ENCODE measurements at regions not wholly inside any gene's neighbourhood (a gene's known extent, or its start where the extent isn't known, plus 50 kb on each side); places are given as distances from the start of the nearest gene placed in this dataset.

DNA sequence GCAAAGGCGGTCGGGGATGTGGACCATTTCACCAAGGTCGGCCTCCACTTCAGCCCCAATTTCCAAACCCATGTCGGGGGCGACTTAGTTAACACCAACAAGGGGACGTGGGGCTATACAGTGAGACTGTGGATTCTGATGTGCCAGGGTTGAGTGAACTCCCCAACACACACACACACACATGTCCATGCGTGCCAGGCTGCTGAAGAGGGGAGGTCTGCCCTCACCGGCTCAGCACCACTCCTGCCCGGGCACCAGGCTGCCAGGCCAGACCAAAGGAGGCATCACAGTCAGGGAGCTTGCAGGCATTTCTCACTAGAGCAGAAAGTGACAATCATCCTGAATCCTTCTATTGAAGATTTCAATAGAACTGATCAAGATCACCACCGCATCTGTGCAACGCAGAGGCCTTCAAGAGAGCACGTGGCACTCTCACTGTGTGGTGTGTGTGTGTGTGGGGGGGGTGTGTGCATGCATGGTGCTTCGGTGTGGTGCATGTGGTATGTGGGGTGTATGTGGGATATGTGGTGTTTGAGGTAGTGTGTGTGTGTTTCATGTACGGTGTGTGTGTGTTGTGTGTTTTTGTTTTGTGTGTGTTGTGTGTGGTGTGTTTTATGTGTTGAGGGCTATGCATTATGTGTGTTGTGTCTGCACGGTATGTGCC, 403.5 kb upstream of the RNF32 start:
- ATAC-seq (no peak), DNase-seq (no peak)
- Histone ChIP-seq H3K9me3 (ENCODE audit: control insufficient read depth, low read length) (no peaks in the 10 kb centered on the region), H3K4me1 (ENCODE audit: control insufficient read depth, insufficient read depth, low read length) (no peaks in the 10 kb centered on the region), H3K27me3 (ENCODE audit: control insufficient read depth, insufficient read depth) (no peaks in the 10 kb centered on the region), H3K4me3 (ENCODE audit: low read length) (no peak overlapping the region), H3K27ac (ENCODE audit: low read length) (no peak overlapping the region)
- 90% methylated on average over 15 of the region's 15 CpGs for WGBS
- intact Hi-C loops (cut with DNase I), result no loop called here

GRCh38 chr7:156236181-156236889, 404.2 kb upstream of the RNF32 start:
- no peaks in the 10 kb centered on the region for H3K4me1 ChIP-seq (ENCODE audit: control insufficient read depth, insufficient read depth, low read length)
- DNase-seq (no peak), ATAC-seq (no peak)
- H3K9me3 ChIP-seq (ENCODE audit: control insufficient read depth, low read length), result no peaks in the 10 kb centered on the region
- 77% methylated on average over 23 of the region's 23 CpGs for WGBS
- no peak overlapping the region for H3K4me3 ChIP-seq (ENCODE audit: low read length)
- H3K27me3 ChIP-seq (ENCODE audit: control insufficient read depth, insufficient read depth), result no peaks in the 10 kb centered on the region
- intact Hi-C loops (cut with DNase I), result no loop called here
- no peak overlapping the region for H3K27ac ChIP-seq (ENCODE audit: low read length)

DNA sequence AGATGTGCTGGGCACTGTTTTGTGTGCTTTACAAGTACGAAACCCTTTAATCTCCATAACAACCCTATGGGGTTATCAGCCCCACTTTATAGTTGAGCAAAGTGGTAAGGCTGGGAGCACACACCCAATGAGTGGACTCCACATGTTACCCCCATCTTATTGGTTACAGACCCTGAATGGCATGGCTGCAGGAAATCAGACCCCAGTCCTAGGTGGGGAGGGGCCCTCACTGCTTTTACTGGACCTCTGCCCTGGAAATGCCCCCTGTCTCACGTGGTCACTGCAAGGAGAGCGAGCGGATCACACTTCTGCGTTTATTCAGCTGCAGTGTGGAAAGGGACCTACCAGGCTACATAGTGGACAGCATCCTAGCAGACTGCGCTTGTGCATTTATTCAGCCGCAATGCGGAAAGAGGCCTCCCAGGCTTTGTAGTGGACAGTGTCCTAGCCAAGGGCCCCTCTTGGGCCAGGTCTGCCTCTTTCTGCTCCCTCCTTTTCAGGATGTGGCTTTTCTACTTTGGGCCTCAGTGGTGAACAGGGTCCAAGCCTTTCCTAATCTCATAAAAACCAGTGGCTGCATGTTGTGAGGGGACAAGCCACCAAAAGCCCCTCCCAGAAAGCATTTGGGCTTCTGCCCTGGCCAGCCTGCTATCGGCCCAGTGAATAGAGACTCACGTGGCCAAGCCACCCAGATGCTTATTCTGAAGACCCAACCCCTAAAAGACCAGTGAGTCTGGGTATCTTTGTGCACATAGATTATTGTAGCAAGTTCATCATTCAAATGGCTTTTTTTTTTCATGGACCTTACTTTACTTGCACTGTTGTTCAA, 405.7 kb upstream of the RNF32 start:
- Histone ChIP-seq H3K27me3 (ENCODE audit: control insufficient read depth, insufficient read depth) (no peaks in the 10 kb centered on the region), H3K9me3 (ENCODE audit: control insufficient read depth, low read length) (no peaks in the 10 kb centered on the region), H3K27ac (ENCODE audit: low read length) (no peak overlapping the region), H3K4me1 (ENCODE audit: control insufficient read depth, insufficient read depth, low read length) (no peaks in the 10 kb centered on the region), H3K4me3 (ENCODE audit: low read length) (no peak overlapping the region)
- DNase-seq (no peak), ATAC-seq (no peak)
- intact Hi-C loops (cut with DNase I), result no loop called here
- 80% methylated on average over 10 of the region's 10 CpGs for WGBS

DNA sequence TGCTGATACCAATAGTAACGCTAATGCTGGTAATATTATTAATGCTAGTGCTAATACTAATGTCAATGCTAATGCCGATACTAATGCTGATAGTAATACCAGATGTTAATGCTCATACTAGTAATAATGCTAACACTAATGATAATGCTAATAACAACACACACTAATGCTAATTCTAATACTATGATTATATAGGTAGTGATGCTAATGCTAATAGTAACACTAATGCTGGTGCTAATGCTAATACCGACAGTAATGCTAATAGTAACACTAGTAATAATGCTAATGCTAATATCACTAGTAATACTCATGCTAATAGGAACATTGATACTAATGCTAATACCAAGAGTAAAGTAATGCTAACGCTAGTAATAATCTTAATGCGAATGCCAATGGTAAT, 406.4 kb upstream of the RNF32 start:
- intact Hi-C loops (cut with DNase I), result no loop called here
- no peak for DNase-seq

DNA sequence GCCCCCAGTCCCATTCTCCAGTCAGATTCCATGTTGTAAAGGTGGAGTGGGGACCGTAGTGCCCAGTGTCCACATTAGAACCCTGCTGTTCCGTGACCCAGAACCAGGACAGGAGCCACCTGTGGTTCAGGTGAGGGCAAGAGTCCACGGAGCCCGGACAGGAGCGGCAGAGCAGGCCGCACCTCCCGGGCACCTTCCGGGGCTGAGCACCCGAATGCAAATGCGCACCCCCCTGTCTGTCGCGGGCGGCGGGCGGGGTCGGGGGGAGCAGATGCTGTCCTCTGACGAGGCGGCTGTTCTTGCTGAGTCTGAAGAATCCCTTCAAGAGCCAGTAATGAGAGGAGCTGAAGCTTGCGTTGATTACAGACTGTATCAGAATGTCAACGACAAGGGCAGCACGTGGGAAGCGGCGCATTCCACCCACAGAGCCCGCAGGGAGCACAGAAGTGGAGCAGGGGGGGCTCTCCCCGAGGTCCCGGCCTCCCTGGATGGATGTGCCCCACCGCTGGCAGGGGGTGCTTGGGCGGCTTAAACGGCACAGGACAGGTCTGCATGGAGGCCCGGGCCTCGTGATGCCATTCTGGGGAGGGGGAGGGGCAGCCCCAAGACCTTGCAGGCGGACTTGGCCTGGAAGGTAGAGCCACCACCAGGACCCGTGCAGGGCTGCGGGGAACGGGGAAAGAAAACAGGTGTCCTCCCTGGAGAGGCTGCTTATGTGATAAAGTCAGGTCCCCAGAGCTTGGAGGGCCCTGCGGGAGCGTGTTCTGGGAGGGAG, 407.5 kb upstream of the RNF32 start:
- DNase-seq, result no peak
- no peak overlapping the region for H3K4me3 ChIP-seq (ENCODE audit: low read length)
- H3K4me1 ChIP-seq (ENCODE audit: control insufficient read depth, insufficient read depth, low read length), result no peaks in the 10 kb centered on the region
- H3K27ac ChIP-seq (ENCODE audit: low read length), result no peak overlapping the region
- ATAC-seq, result no peak
- no peaks in the 10 kb centered on the region for H3K9me3 ChIP-seq (ENCODE audit: control insufficient read depth, low read length)
- WGBS, result 83% methylated on average over 37 of the region's 37 CpGs
- intact Hi-C loops (cut with DNase I), result no loop called here
- no peaks in the 10 kb centered on the region for H3K27me3 ChIP-seq (ENCODE audit: control insufficient read depth, insufficient read depth)

More for the DNA sequence above, 406.4 kb upstream of the RNF32 start:
- Histone ChIP-seq H3K4me3 (ENCODE audit: low read length) (no peak overlapping the region), H3K27me3 (ENCODE audit: control insufficient read depth, insufficient read depth) (no peaks in the 10 kb centered on the region), H3K27ac (ENCODE audit: low read length) (no peak overlapping the region), H3K4me1 (ENCODE audit: control insufficient read depth, insufficient read depth, low read length) (no peaks in the 10 kb centered on the region), H3K9me3 (ENCODE audit: control insufficient read depth, low read length) (no peaks in the 10 kb centered on the region)
- 97% methylated on average over 5 of the region's 5 CpGs for WGBS
- no peak for ATAC-seq

DNA sequence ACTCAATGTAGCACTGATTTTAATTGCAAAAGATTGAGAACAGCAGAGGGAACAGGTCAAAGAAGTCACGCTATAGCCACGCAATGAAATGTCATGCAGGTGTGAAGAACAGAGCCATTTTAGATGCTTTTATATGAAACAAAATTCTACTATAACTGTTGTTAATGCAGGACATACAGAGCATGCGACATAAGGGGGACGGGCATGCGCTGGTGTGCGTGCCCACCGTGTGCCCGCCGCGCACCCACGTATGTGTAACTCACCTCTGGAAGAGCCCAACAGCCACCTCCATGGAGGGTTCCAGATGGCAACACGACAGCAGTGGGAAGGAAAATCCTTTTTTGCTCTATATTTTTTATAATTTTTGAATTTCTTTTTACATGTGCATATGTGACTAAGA, 410.0 kb upstream of the RNF32 start:
- intact Hi-C loops (cut with DNase I), result no loop called here
- no peak overlapping the region for H3K27ac ChIP-seq (ENCODE audit: low read length)
- H3K4me3 ChIP-seq (ENCODE audit: low read length), result no peak overlapping the region
- no peaks in the 10 kb centered on the region for H3K4me1 ChIP-seq (ENCODE audit: control insufficient read depth, insufficient read depth, low read length)
- DNase-seq, result no peak
- ATAC-seq, result no peak
- no peaks in the 10 kb centered on the region for H3K27me3 ChIP-seq (ENCODE audit: control insufficient read depth, insufficient read depth)
- H3K9me3 ChIP-seq (ENCODE audit: control insufficient read depth, low read length), result no peaks in the 10 kb centered on the region
- 90% methylated on average over 12 of the region's 12 CpGs for WGBS

DNA sequence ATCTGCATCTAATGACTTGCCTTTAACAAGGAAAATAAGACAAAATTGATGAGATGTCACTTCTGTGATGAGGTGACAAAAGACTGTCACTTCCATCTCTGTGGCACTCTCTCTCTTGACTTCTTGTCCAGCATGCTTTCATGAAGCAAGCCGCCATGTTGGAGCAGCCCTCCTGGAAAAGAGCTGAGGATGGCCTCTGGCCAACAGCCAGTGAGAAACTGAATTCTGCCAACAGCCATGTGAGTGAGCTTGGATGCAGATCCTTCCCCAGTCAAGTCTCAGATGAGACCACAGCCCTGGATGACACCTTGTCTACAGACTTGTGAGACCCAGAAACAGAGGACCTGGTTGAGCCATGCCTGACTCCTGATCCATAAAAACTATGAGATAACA, 412.6 kb upstream of the SHH start:
- no peak overlapping the region for H3K27ac ChIP-seq (ENCODE audit: low read length)
- ATAC-seq (no peak), DNase-seq (no peak)
- intact Hi-C loops (cut with DNase I), result no loop called here
- H3K4me1 ChIP-seq (ENCODE audit: control insufficient read depth, insufficient read depth, low read length), result no peaks in the 10 kb centered on the region
- peaks cover 2% of the 10 kb centered on the region for H3K9me3 ChIP-seq (ENCODE audit: control insufficient read depth, low read length)
- H3K27me3 ChIP-seq (ENCODE audit: control insufficient read depth, insufficient read depth), result no peaks in the 10 kb centered on the region
- 81% methylated on average over 1 of the region's 1 CpG for WGBS
- no peak overlapping the region for H3K4me3 ChIP-seq (ENCODE audit: low read length)

DNA sequence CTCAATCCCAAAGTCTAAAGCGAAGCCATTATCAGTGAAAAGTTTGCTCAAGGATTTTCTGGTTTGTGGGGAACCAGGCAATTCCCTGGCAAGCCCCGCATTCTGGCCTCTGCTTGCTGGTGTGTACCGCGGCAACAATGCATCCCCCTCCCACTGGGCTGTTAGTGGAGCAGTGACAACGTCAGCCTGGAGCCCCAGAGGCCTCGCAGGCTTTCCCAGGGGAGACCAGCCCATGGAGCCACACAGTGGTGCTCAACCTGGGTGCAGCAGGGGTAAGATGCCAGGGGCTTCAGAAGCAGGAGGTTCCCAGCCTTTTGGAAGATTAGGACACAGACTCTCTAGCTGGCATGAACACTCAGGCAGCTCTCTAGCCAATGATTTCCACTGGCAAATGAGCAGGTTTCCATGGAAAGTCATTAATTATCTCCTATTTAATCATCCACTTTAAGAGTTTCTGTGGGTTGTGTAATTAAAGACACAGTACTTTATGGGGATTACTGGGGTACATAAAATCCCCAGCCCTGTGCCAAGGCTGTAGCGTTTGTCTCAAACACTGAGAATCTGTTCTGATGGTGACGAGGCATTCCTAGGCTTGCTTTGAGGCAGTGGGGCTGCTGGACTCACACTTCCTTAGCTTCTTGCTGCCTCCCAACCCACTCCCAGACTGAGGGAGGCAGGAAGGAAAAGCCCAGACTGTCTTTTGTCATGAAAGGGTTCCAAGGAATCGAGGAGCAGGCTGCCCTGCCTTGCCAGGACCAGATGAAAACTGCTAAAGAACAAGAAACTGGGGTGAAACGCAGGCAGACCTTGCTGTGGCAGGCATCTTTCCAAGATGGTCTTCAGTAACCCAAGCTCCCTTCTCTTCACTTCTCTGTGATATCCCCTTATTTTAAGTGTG, 411.9 kb upstream of the SHH start:
- H3K9me3 ChIP-seq (ENCODE audit: control insufficient read depth, low read length), result peaks cover 2% of the 10 kb centered on the region
- H3K4me3 ChIP-seq (ENCODE audit: low read length), result no peak overlapping the region
- no peak overlapping the region for H3K27ac ChIP-seq (ENCODE audit: low read length)
- intact Hi-C loops (cut with DNase I), result no loop called here
- no peaks in the 10 kb centered on the region for H3K4me1 ChIP-seq (ENCODE audit: control insufficient read depth, insufficient read depth, low read length)
- no peaks in the 10 kb centered on the region for H3K27me3 ChIP-seq (ENCODE audit: control insufficient read depth, insufficient read depth)
- ATAC-seq (no peak), DNase-seq (no peak)
- WGBS, result 64% methylated on average over 10 of the region's 10 CpGs

- no peak overlapping the region for H3K4me3 ChIP-seq (ENCODE audit: low read length)
- no peak overlapping the region for H3K27ac ChIP-seq (ENCODE audit: low read length)
- peaks cover 2% of the 10 kb centered on the region for H3K9me3 ChIP-seq (ENCODE audit: control insufficient read depth, low read length)
- no peaks in the 10 kb centered on the region for H3K4me1 ChIP-seq (ENCODE audit: control insufficient read depth, insufficient read depth, low read length)
- intact Hi-C loops (cut with DNase I), result no loop called here
- 73% methylated on average over 7 of the region's 7 CpGs for WGBS
- no peaks in the 10 kb centered on the region for H3K27me3 ChIP-seq (ENCODE audit: control insufficient read depth, insufficient read depth)
- no peak for ATAC-seq
- DNase-seq, result no peak
Measured at GRCh38 chr7:156222611-156223010, 410.3 kb upstream of the SHH start.

GRCh38 chr7:156222151-156222550, 409.9 kb upstream of the SHH start:
- intact Hi-C loops (cut with DNase I), result no loop called here
- WGBS, result 90% methylated on average over 4 of the region's 4 CpGs
- Histone ChIP-seq H3K9me3 (ENCODE audit: control insufficient read depth, low read length) (peaks cover 2% of the 10 kb centered on the region), H3K27me3 (ENCODE audit: control insufficient read depth, insufficient read depth) (no peaks in the 10 kb centered on the region), H3K27ac (ENCODE audit: low read length) (no peak overlapping the region), H3K4me3 (ENCODE audit: low read length) (no peak overlapping the region), H3K4me1 (ENCODE audit: control insufficient read depth, insufficient read depth, low read length) (no peaks in the 10 kb centered on the region)
- DNase-seq (no peak), ATAC-seq (no peak)
